Naive thymus-derived CD4-positive, alpha-beta T cell (primary cell): ENCODE measurements at regions not wholly inside any gene's neighbourhood (a gene's known extent, or its start where the extent isn't known, plus 50 kb on each side); places are given as distances from the start of the nearest gene placed in this dataset.
"Not testable (repeated sequence)": the region's sequence is repeated elsewhere in the genome, so short reads cannot be mapped to it uniquely, and the experiment has no call there.

ENCODE experiments used
- ATAC-seq: fragments of 150-1000 bp; cut with Tn5 transposase; 2 replicates; pipeline ENCODE4 v1.10.0; 2021; ENCODE audit warnings: mild to moderate bottlenecking, moderate library complexity
- CTCF ChIA-PET: fragments of 350-600 bp; sonication (Branson Sonifier 250); formaldehyde crosslinking; loops from one replicate; lab custom pipeline; 2021; ENCODE audit warnings: antibody characterized with exemption; lab: Charles Lee
- POLR2A ChIA-PET: fragments of 350-600 bp; sonication (Branson Sonifier 250); formaldehyde crosslinking; loops from one replicate; lab custom pipeline; 2021; ENCODE audit warnings: antibody characterized with exemption, inconsistent platforms; lab: Charles Lee
- DNase-seq, 9 donors: peaks; one replicate each; pipeline versions ENCODE4 v3.0.0 to v3.0.0-alpha.2; 2020 to 2022; ENCODE audit warnings: mixed read lengths in 1 of 9
- H3K27ac ChIP-seq: one replicate; pipeline ENCODE4 v1.7.0; 2013; ENCODE audit warnings: mild to moderate bottlenecking, low read depth, low read length, moderate library complexity
- H3K27me3 ChIP-seq, 2 donors: one replicate each; pipeline ENCODE4 v1.7.0; 2013; ENCODE audit warnings: low read length in 2 of 2, mild to moderate bottlenecking in 2 of 2, moderate library complexity in 2 of 2; ENCODE audit not compliant: control insufficient read depth in 2 of 2, insufficient read depth in 2 of 2
- H3K36me3 ChIP-seq, 3 experiments: 1 replicate in 2 of 3; 2 replicates in 1 of 3; pipeline ENCODE4 v1.7.0; 2013; ENCODE audit warnings: low read length in 3 of 3, mild to moderate bottlenecking in 3 of 3, moderate library complexity in 1 of 3; ENCODE audit not compliant: insufficient read depth in 3 of 3, control insufficient read depth in 2 of 3
- H3K4me1 ChIP-seq, 2 donors: one replicate each; pipeline ENCODE4 v1.7.0; 2013; ENCODE audit warnings: low read length in 2 of 2, mild to moderate bottlenecking in 2 of 2, moderate library complexity in 1 of 2; ENCODE audit not compliant: control insufficient read depth in 2 of 2, insufficient read depth in 2 of 2
- H3K4me3 ChIP-seq: 2 replicates; pipeline ENCODE4 v1.7.0; 2013; ENCODE audit warnings: mild to moderate bottlenecking, low read length
- H3K9me3 ChIP-seq, 3 experiments: 1 replicate in 2 of 3; 2 replicates in 1 of 3; pipeline ENCODE4 v1.7.0; 2013; ENCODE audit warnings: low read length in 3 of 3; ENCODE audit not compliant: control insufficient read depth in 2 of 3
- H3K27ac Mint-ChIP-seq, 9 donors: one replicate each; pipeline ENCODE4 v1.8.0; 2020 to 2022; ENCODE audit warnings: mixed read lengths in 9 of 9, mild to moderate bottlenecking in 8 of 9, moderate library complexity in 5 of 9, inconsistent platforms in 2 of 9
- H3K27me3 Mint-ChIP-seq, 5 donors: one replicate each; pipeline ENCODE4 v1.8.0; 2021 to 2022; ENCODE audit warnings: mixed read lengths in 5 of 5, mild to moderate bottlenecking in 1 of 5
- H3K36me3 Mint-ChIP-seq, 5 donors: one replicate each; pipeline ENCODE4 v1.8.0; 2020 to 2022; ENCODE audit warnings: mixed read lengths in 5 of 5, mild to moderate bottlenecking in 3 of 5, inconsistent platforms in 1 of 5
- H3K4me1 Mint-ChIP-seq, 7 donors: one replicate each; pipeline ENCODE4 v1.8.0; 2020 to 2022; ENCODE audit warnings: mixed read lengths in 7 of 7, mild to moderate bottlenecking in 3 of 7, inconsistent platforms in 1 of 7
- H3K4me3 Mint-ChIP-seq, 10 donors: one replicate each; pipeline ENCODE4 v1.8.0; 2020 to 2022; ENCODE audit warnings: mild to moderate bottlenecking in 10 of 10, mixed read lengths in 10 of 10, moderate library complexity in 6 of 10, inconsistent platforms in 2 of 10
- H3K9me3 Mint-ChIP-seq, 11 donors: one replicate each; pipeline ENCODE4 v1.8.0; 2020 to 2022; ENCODE audit warnings: mixed read lengths in 11 of 11, mild to moderate bottlenecking in 4 of 11, inconsistent platforms in 1 of 11, moderate library complexity in 1 of 11
- intact Hi-C, 2 donors: fragments of 100-400 bp; cut with micrococcal nuclease; formaldehyde crosslinking; loops; one replicate each; pipeline ENCODE4 v1.15.1; 2023

DNA sequence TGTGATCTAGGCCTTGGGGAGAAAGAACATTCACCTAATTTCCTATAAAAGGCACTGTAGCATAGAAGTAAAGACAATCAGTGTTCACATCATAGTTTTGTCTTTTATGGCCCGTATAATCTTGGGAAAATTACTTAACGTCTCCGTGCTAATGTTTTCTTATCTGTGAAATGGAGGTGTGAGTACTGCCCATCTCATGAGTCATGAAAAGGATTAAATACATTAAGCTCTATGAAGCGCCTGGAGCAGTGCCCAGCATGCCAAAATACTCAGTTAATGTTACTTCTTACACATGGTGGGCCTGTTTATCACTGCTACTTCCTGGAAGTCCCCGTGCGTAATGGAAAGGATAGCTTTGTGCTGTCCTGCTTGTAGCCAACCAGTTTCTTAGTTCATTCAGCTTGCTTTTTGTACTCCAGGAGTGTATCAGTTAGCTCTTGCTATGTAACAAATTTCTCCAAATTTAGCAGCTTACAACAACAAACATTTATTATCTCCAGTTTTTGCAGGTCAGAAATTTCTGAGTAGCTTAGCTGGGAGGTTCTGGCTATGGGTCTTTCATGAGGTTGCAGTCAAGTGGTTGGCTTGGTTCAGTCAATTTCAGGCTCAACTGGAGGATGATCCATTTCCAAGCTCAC, 103.6 kb upstream of the BMP2 start:
- no peak for ATAC-seq
- Histone ChIP-seq H3K9me3 (peaks cover 0 to 3% (median 0%) of the 10 kb centered on the region in 3 experiments), H3K27me3 (no peaks in the 10 kb centered on the region), H3K36me3 (no peaks in the 10 kb centered on the region), H3K4me1 (no peaks in the 10 kb centered on the region), H3K4me3 (no peak overlapping the region), H3K27ac (no peak overlapping the region)
- DNase-seq: no peak
- Mint-ChIP-seq H3K27me3 (no peaks in the 10 kb centered on the region), H3K9me3 (peaks cover 0 to 30% (median 8%) of the 10 kb centered on the region in 11 donors), H3K36me3 (peaks cover 0 to 3% (median 0%) of the 10 kb centered on the region in 5 donors), H3K27ac (no peak overlapping the region), H3K4me3 (no peak overlapping the region), H3K4me1 (no peaks in the 10 kb centered on the region)
- intact Hi-C loops: no loop called here
- POLR2A ChIA-PET: no interaction called here
- CTCF ChIA-PET: no interaction called here

DNA sequence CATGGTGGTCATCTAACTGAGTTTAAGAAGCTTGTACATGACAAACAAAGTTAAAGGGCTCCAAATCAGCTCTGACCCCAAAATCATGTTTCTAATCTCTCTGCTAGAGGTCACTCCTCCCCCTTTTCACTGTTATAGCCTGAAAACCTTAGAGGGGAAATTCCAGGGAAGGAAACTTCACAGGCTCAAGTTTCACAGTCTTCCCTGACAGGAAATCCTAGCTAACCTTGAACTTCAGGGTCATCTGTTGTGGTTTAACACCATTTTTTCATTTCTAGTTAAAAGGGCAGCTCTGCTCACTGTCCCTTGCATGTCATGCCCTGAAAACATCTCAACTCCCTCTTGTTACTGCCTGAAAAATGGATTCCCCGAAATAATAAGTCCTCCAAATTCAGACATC, 104.4 kb upstream of the BMP2 start:
- DNase-seq (no peak), ATAC-seq (no peak)
- Histone ChIP-seq H3K27me3 (no peaks in the 10 kb centered on the region), H3K9me3 (peaks cover 0 to 3% (median 0%) of the 10 kb centered on the region in 3 experiments), H3K27ac (no peak overlapping the region), H3K4me3 (no peak overlapping the region), H3K4me1 (no peaks in the 10 kb centered on the region), H3K36me3 (no peaks in the 10 kb centered on the region)
- Mint-ChIP-seq H3K27me3 (no peaks in the 10 kb centered on the region), H3K9me3 (peaks cover 0 to 30% (median 6%) of the 10 kb centered on the region in 11 donors), H3K27ac (no peak overlapping the region), H3K36me3 (peaks cover 0 to 3% (median 0%) of the 10 kb centered on the region in 5 donors), H3K4me3 (no peak overlapping the region), H3K4me1 (no peaks in the 10 kb centered on the region)
- intact Hi-C loops: no loop called here
- ChIA-PET POLR2A (no interaction called here), CTCF (interaction anchor here (1.0 kb wide), 1 partner anchor 13 kb away, joined by 3 read pairs; no protein-coding TSS in a partner anchor)

DNA sequence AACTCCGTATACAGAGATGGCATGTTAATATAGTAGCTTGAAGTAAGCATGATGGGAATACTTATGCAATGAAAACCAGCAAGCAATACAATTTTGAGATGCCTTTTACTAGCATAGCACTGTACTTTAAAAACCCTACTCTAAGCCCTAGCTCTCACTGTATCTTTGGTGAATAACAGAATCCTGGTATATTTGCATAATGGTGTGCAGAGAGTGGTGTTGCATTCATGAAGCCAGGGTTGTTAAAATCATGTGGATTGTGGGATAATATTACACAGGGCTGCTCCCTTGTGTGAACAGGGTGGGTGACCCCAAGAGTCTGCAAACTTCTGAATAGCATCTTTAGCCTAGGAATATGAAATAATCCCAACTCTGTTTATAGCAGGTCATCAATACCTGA, 105.2 kb upstream of the BMP2 start:
- ChIA-PET CTCF (interaction anchor here (1.0 kb wide), 1 partner anchor 14 kb away, joined by 3 read pairs; no protein-coding TSS in a partner anchor), POLR2A (no interaction called here)
- no peaks in the 10 kb centered on the region for H3K27me3 ChIP-seq
- intact Hi-C loops: no loop called here
- ATAC-seq (no peak), DNase-seq (no peak)
- Mint-ChIP-seq H3K4me3 (no peak overlapping the region), H3K27me3 (no peaks in the 10 kb centered on the region), H3K9me3 (peaks cover 0 to 30% (median 8%) of the 10 kb centered on the region in 11 donors), H3K36me3 (peaks cover 0 to 6% (median 0%) of the 10 kb centered on the region in 5 donors), H3K27ac (no peak overlapping the region), H3K4me1 (no peaks in the 10 kb centered on the region)
- no peaks in the 10 kb centered on the region for H3K4me1 ChIP-seq
- no peak overlapping the region for H3K27ac ChIP-seq
- no peak overlapping the region for H3K4me3 ChIP-seq
- H3K9me3 ChIP-seq: peaks cover 0 to 3% (median 0%) of the 10 kb centered on the region in 3 experiments
- no peaks in the 10 kb centered on the region for H3K36me3 ChIP-seq

DNA sequence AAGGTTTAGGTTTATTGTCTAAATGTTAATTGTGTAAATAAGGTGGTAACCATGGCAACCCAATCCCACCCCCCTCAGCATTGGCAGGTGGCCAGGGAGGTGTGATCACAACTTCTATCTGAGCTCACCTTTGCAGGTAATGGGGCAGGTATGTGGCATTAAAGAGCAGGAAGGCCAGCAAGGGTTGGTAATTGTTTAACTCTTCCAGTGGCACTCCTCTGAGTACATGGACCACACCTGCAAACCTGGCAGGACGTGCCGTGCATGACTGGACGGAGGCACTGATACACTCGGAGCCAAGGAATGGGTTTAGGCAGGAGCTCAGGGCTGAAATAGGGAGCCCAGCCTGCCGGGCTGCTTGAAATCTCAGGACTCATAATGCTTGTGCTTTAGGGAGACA, 107.0 kb upstream of the BMP2 start:
- H3K4me3 Mint-ChIP-seq: no peak overlapping the region
- intact Hi-C loops: no loop called here
- ChIA-PET POLR2A (no interaction called here), CTCF (no interaction called here)
- H3K27me3 ChIP-seq: no peaks in the 10 kb centered on the region
- H3K9me3 Mint-ChIP-seq: peaks cover 0 to 18% (median 4%) of the 10 kb centered on the region in 11 donors
- no peak overlapping the region for H3K27ac Mint-ChIP-seq
- no peaks in the 10 kb centered on the region for H3K4me1 Mint-ChIP-seq
- no peaks in the 10 kb centered on the region for H3K36me3 ChIP-seq
- no peak overlapping the region for H3K4me3 ChIP-seq
- ATAC-seq: no peak
- peaks cover 0 to 6% (median 0%) of the 10 kb centered on the region in 5 donors for H3K36me3 Mint-ChIP-seq
- DNase-seq: no peak
- no peaks in the 10 kb centered on the region for H3K27me3 Mint-ChIP-seq
- no peaks in the 10 kb centered on the region for H3K9me3 ChIP-seq
- H3K27ac ChIP-seq: no peak overlapping the region
- no peaks in the 10 kb centered on the region for H3K4me1 ChIP-seq

DNA sequence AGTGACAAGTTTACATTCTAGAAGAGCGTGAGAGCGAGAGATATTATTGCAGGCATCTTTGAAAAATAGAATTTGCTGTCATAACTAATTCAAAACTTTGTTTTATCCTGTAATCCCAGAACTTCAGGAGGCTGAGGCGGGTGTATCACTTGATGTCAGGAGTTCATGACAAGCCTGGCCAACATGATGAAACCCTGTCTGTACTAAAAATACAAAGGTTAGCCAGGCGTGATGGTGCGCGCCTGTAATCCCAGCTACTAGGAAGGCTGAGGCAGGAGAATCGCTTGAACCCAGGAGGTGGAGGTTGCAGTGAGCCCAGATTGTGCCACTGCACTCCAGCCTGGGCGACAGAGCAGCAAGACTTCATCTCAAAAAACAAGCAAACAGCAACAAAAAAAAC, 108.6 kb upstream of the BMP2 start:
- H3K4me3 ChIP-seq, ATAC-seq, CTCF ChIA-PET, H3K36me3 ChIP-seq, H3K9me3 ChIP-seq, intact Hi-C loops, DNase-seq, POLR2A ChIA-PET, H3K27me3 Mint-ChIP-seq, H3K27ac ChIP-seq, H3K4me1 ChIP-seq, H3K36me3 Mint-ChIP-seq, H3K4me3 Mint-ChIP-seq, H3K4me1 Mint-ChIP-seq, H3K27me3 ChIP-seq, H3K27ac Mint-ChIP-seq: not testable (repeated sequence)
- peaks cover 0 to 14% (median 4%) of the 10 kb centered on the region in 11 donors for H3K9me3 Mint-ChIP-seq

DNA sequence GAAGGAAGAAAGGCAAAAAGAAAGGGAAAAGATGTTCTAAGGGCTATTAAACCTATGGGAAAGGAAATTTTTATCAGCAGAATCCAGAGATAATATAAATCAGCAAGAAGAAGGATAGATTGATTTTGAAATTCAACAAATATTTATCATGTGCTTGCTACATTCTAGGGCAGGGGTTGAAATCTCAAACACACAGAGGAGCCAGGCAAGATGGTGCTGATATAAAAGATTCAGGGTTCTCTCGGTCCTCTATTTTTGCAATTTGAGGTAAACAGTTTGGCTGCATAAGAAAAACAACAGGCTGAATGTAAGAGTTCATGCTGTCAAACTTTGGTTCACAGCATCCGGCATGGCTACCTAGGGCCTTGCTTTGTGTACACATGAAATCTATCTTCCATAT, 109.6 kb upstream of the BMP2 start:
- peaks cover 0 to 6% (median 0%) of the 10 kb centered on the region in 5 donors for H3K36me3 Mint-ChIP-seq
- POLR2A ChIA-PET: no interaction called here
- Histone ChIP-seq H3K4me1 (no peaks in the 10 kb centered on the region), H3K27me3 (no peaks in the 10 kb centered on the region), H3K4me3 (no peak overlapping the region), H3K9me3 (no peaks in the 10 kb centered on the region), H3K27ac (no peak overlapping the region), H3K36me3 (no peaks in the 10 kb centered on the region)
- intact Hi-C loops: no loop called here
- H3K4me1 Mint-ChIP-seq: no peaks in the 10 kb centered on the region
- no peak overlapping the region for H3K27ac Mint-ChIP-seq
- H3K4me3 Mint-ChIP-seq: no peak overlapping the region
- no peak for DNase-seq
- CTCF ChIA-PET: no interaction called here
- no peaks in the 10 kb centered on the region for H3K27me3 Mint-ChIP-seq
- ATAC-seq: no peak
- peaks cover 0 to 14% (median 2%) of the 10 kb centered on the region in 11 donors for H3K9me3 Mint-ChIP-seq

DNA sequence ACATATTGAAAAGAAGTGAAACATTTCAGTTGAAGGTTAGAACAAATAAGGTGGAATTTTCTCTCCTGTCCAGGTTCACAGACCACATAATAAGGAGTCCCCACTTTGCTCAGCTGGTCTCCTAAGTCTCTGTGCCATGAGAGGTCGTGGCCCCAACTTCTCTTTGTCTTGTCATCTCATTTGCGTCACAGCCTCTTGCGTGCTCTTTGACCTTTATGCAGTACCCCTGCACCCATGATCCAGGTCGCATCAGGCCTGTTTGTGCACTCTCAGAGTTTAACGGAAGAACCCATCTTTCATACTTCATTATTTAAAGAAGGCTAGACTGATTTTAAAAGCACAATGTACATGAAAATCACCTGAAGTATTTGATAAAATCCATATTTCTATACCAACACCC, 110.4 kb upstream of the BMP2 start:
- Mint-ChIP-seq H3K4me3 (no peak overlapping the region), H3K27me3 (no peaks in the 10 kb centered on the region), H3K9me3 (peaks cover 0 to 19% (median 2%) of the 10 kb centered on the region in 11 donors), H3K36me3 (peaks cover 0 to 6% (median 0%) of the 10 kb centered on the region in 5 donors), H3K4me1 (no peaks in the 10 kb centered on the region), H3K27ac (no peak overlapping the region)
- no peaks in the 10 kb centered on the region for H3K36me3 ChIP-seq
- no peaks in the 10 kb centered on the region for H3K4me1 ChIP-seq
- H3K27ac ChIP-seq: no peak overlapping the region
- no peaks in the 10 kb centered on the region for H3K27me3 ChIP-seq
- POLR2A ChIA-PET: no interaction called here
- intact Hi-C loops: no loop called here
- H3K9me3 ChIP-seq: no peaks in the 10 kb centered on the region
- H3K4me3 ChIP-seq: no peak overlapping the region
- ATAC-seq: no peak
- no peak for DNase-seq
- CTCF ChIA-PET: no interaction called here
